ENCODE measurements at regions not wholly inside any gene's neighbourhood (a gene's known extent, or its start where the extent isn't known, plus 50 kb on each side); places are given as distances from the start of the nearest gene placed in this dataset.

GRCh38 chr6:40222354-40222753, 288.1 kb upstream of the MOCS1 start:
- H3K4me3 ChIP-seq (ENCODE audit: low read length) = no peak overlapping the region
- TF ChIP-seq ZNF274 (IDR thresholded peaks at IDR 0.05; ENCODE audit: low read depth, low read length) = no peak

- no peak overlapping the region for H3K4me3 ChIP-seq (ENCODE audit: low read length)
- TF ChIP-seq ZNF274 (IDR thresholded peaks at IDR 0.05; ENCODE audit: low read depth, low read length) = no peak
These were observed 285.5 kb upstream of the MOCS1 start for GRCh38 chr6:40219799-40220198.

DNA sequence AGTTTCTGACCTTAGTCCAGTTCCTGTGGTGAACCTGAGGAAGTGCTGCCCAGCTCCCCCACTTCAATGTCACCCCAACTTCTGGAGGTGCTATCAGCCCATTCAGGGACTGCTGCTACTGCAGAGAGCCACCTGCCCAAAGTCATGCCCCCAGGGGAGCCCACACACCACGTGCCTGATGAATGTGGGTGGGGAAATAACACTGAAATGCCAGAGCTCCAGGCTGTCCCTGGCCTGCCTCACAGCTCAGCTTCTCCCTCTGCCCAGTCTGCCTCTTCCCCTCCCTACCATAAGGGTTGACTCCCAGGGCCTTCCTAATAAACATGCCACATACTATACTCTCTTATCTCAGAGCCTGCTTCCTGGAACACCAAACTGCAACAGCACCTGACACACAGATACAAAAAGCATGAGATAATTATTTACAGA, 276.4 kb upstream of the MOCS1 start:
- no peak overlapping the region for H3K4me3 ChIP-seq (ENCODE audit: low read length)
- no peak for TF ChIP-seq ZNF274 (IDR thresholded peaks at IDR 0.05; ENCODE audit: low read depth, low read length)

- no peak for TF ChIP-seq ZNF274 (IDR thresholded peaks at IDR 0.05; ENCODE audit: low read depth, low read length)
- no peak overlapping the region for H3K4me3 ChIP-seq (ENCODE audit: low read length)
These were observed 271.5 kb upstream of the MOCS1 start for GRCh38 chr6:40205801-40206200.

DNA sequence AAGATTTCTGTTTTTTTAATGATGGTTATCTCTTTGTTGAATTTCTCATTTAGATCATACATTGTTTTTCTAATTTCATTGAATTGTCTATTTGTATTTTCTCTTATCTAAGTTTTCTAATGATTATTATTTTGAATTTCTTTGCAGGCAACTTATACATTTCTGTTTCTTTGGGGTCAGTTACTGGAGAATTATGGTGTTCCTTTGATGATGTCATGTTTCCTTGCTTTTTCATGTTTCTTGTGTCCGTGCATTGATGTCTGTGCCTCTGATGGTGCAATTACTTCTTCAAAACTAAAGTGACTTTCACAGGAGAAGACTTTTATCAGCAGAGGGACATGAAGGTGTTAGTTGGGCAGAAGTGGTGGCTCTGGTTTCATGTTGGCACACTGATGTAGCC, 270.7 kb upstream of the MOCS1 start:
- TF ChIP-seq ZNF274 (IDR thresholded peaks at IDR 0.05; ENCODE audit: low read depth, low read length) = no peak
- H3K4me3 ChIP-seq (ENCODE audit: low read length) = no peak overlapping the region

DNA sequence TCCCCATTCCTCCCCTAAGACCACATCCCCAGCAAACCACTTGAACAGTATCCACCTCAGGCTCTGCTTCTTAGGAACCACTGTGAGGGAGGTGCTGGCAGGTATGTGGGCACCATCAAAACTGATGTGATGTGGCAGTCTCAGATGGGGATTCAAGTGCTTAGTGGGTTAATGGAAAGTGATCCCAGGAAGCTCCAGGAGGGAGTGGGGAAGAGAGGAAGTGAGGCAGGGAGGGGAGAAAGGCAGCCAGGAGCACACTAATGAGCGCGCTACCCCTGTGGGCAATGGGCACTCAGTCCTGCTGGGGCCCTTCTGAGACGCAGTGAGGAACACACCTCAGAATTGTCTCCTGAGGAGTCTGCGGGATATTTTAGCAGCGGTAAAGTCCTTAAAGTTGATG, 263.1 kb upstream of the MOCS1 start:
- no peak for TF ChIP-seq ZNF274 (IDR thresholded peaks at IDR 0.05; ENCODE audit: low read depth, low read length)
- H3K4me3 ChIP-seq (ENCODE audit: low read length) = no peak overlapping the region

- no peak overlapping the region for H3K4me3 ChIP-seq (ENCODE audit: low read length)
- TF ChIP-seq ZNF274 (IDR thresholded peaks at IDR 0.05; ENCODE audit: low read depth, low read length) = no peak
These were observed 261.9 kb upstream of the MOCS1 start for GRCh38 chr6:40196135-40196518.

GRCh38 chr6:40195428-40196134, 261.3 kb upstream of the MOCS1 start:
- no peak for TF ChIP-seq ZNF274 (IDR thresholded peaks at IDR 0.05; ENCODE audit: low read depth, low read length)
- H3K4me3 ChIP-seq (ENCODE audit: low read length) = no peak overlapping the region

DNA sequence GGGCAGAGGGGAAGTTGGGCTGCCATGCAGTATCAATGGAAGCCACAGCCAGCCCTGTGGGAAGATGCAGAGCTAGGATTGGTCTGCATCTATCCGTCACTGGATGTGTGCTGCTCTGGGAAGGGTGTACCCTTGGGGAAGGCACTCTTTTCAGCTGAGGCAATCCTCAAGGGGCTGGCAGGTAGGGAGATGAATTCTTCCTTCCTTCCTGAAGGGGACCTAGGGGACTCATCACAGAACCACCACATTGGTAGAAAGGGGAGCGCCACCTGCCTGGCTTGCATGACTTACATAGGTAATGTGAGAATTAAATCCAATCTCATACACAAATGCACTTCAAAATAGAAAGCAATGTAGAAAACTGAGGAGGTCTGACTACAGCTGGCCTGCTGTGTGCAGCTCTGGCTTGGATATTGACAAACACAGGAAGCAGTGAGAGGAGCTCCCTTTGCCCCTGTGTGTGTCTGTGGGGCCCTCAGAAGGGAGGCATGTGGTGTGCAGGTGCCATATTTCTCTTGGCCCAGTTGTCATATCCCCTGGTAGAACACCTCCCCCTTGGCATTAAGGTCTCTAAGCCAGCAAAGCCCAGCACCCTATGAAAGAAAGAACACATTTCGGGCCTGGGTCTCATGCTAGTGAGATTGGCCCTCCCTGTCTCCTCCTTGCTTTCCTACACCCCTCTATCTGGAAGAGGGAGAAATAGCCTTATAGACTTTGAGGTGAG, 260.3 kb upstream of the MOCS1 start:
- H3K4me3 ChIP-seq (ENCODE audit: low read length) = no peak overlapping the region
- no peak for TF ChIP-seq ZNF274 (IDR thresholded peaks at IDR 0.05; ENCODE audit: low read depth, low read length)

DNA sequence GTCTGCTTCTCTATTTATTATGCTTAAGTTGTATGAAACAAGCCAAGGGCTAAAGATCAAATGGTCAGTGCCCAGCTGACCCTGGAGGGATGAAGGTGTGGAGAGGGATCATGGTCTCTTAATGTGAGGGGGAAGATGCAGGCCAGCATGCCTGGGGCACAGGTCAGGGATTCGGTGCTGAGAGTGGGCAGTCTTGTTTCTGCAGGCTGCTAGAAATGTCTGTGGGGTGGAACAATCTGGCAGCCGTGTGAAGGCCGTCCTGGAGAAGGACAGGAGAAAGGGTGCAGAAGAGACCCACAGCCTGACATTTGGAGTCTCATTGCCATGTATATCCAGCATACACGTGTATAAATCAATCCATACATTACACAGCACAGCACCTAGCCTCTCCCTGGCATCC, 258.3 kb upstream of the MOCS1 start:
- no peak overlapping the region for H3K4me3 ChIP-seq (ENCODE audit: low read length)
- no peak for TF ChIP-seq ZNF274 (IDR thresholded peaks at IDR 0.05; ENCODE audit: low read depth, low read length)

DNA sequence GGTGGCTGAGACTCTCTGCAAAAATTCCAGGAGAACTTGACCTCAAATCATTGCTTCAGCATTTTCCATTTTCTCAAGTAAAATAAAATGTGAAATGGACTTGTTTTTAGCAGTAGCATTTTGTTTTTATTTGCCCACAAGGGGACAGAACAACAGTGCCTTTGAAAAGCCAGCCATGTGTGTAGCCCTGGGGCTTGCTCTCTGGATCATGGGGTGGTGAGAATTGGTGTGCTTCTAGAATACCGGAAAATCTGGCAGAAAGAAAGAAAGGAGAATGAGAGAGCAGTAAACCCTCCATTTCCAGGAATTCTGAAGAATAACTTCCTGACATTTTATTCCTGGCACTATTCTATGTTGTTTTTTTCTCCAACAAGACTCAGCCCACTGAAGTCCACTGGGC, 254.7 kb upstream of the MOCS1 start:
- no peak overlapping the region for H3K4me3 ChIP-seq (ENCODE audit: low read length)
- no peak for TF ChIP-seq ZNF274 (IDR thresholded peaks at IDR 0.05; ENCODE audit: low read depth, low read length)

GRCh38 chr6:40187535-40188144, 253.4 kb upstream of the MOCS1 start:
- no peak overlapping the region for H3K4me3 ChIP-seq (ENCODE audit: low read length)
- TF ChIP-seq ZNF274 (IDR thresholded peaks at IDR 0.05; ENCODE audit: low read depth, low read length) = no peak

DNA sequence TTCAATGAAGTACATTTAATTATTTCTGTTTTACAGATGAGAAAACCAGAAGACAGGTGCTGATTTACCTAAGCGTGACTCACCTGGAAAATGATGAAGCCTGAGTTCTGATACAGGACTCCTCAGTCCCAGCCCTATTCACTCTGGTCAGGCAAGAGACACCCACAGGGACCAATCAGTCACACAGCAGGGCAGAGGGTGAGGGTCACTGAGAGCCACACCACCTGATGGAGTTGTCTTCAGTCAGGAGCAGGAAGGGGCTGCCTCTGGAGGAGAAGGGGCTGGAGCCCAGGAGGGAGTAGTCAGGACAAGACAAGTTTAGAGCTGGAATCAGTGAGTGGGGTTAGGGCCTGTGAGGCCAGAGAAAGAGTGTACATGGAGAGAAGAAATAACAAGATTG, 251.2 kb upstream of the MOCS1 start:
- TF ChIP-seq ZNF274 (IDR thresholded peaks at IDR 0.05; ENCODE audit: low read depth, low read length) = no peak
- no peak overlapping the region for H3K4me3 ChIP-seq (ENCODE audit: low read length)

GRCh38 chr6:40183902-40184301, 249.6 kb upstream of the MOCS1 start:
- no peak overlapping the region for H3K4me3 ChIP-seq (ENCODE audit: low read length)
- TF ChIP-seq ZNF274 (IDR thresholded peaks at IDR 0.05; ENCODE audit: low read depth, low read length) = no peak

- no peak overlapping the region for H3K4me3 ChIP-seq (ENCODE audit: low read length)
- TF ChIP-seq ZNF274 (IDR thresholded peaks at IDR 0.05; ENCODE audit: low read depth, low read length) = no peak
These were observed 247.1 kb upstream of the MOCS1 start for GRCh38 chr6:40181367-40181766.
